NCI-H146 treated with DMSO at 0.1 percent for 48 hours (cell line): ENCODE measurements at regions not wholly inside any gene's neighbourhood (a gene's known extent, or its start where the extent isn't known, plus 50 kb on each side); places are given as distances from the start of the nearest gene placed in this dataset.
"Not testable (repeated sequence)": the region's sequence is repeated elsewhere in the genome, so short reads cannot be mapped to it uniquely, and the experiment has no call there.

Experiments used
- DNase-seq: peaks from one replicate; lab custom pipeline; 2025; ENCODE audit not compliant: unreplicated experiment; lab: John Stamatoyannopoulos, UW

DNA sequence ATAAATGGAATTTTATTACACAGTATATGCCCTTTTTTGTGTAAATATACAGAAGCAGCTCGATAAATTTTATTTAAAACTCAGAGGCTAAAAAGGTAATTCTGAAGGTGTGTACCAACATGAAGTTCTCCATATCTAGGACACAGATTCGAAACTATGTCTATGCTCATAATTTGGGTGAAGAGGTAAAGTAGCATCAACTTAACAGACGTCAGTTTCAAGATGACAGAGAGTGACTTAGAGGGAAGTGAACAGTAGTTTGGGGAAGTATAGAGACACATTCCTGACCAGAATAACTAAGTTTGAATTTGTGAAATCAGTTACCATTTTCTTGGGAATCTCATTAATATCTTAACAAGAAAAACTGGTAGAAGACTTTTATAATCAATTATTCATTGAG, 2493.3 kb downstream of the ARAP2 start:
- no peak for DNase-seq

GRCh38 chr4:33772582-33772981, 2471.7 kb downstream of the ARAP2 start:
- DNase-seq: no peak

GRCh38 chr4:33780952-33781791, 2463.1 kb downstream of the ARAP2 start:
- no peak for DNase-seq

GRCh38 chr4:33785843-33786242, 2458.5 kb downstream of the ARAP2 start:
- no peak for DNase-seq

DNA sequence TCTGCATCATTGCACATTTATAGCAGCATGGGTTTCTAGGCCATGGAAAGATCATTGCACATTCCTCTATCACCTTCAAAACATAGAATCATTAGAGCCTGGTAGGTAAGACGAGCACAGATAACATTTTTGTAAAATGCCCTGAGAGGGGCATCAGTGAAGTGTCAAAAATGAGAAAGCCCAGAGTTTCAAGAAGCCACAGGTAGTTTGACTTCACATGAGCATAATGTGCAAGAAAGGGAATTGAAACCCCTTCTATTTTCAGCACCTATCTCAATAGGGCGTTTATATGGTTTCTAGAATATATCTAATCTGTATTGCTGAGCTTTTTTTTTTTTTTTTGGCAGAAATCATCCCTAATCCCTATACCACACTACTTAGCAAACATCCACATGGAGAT, 2441.7 kb downstream of the ARAP2 start:
- DNase-seq: no peak

- DNase-seq: no peak
Observed at GRCh38 chr4:33825685-33826084, 2418.6 kb downstream of the ARAP2 start.

DNA sequence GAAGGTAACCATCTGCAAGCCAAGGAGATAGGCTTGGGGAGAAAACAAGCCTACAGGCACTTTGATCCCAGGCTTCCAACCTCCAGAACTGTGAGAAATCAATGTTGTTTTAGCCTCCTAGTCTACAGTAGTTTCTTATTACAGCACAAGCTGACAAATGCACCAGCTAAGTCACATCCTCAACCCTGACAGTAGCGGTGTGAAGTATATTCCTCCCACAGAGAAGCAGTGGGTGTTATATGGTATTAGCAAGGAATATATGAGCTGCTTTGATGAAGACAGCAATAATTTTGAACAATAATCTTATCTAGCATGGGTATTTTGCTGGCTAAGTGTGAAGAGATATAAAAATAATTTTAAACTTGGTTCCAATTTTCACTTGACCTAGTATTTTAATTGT, 2415.0 kb downstream of the ARAP2 start:
- not testable (repeated sequence) for DNase-seq

GRCh38 chr4:33831442-33832066, 2412.8 kb downstream of the ARAP2 start:
- no peak for DNase-seq

- not testable (repeated sequence) for DNase-seq
Observed at GRCh38 chr4:33835764-33836163, 2408.6 kb downstream of the ARAP2 start.

- DNase-seq: no peak
Observed at GRCh38 chr4:33837043-33837838, 2407.1 kb downstream of the ARAP2 start.

GRCh38 chr4:33841120-33841519, 2403.2 kb downstream of the ARAP2 start:
- DNase-seq: no peak

DNA sequence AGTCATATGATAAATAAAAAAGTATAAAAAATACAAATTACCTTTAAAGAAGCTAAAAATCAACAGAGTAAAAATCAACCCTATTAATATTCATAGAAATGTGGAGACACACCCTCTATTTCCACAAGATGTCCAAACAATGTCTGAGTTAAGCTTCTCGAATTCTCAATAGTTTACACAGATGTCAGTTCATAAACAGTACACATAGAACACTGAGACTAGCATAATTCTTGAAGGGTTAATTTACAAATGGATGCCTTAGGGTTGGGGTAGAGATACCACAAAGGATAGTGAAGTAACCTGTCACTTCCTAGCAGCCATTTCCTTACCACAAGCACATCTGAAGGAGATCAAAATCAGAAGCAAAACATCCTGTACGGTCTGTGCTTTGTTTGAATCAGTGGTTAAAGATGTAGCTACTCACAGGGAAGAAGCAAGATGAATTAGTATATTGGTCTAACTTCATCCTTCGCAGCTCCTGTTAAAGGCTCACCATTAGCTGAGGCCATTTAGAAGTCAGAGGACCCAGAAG, 2393.9 kb downstream of the ARAP2 start:
- no peak for DNase-seq

DNA sequence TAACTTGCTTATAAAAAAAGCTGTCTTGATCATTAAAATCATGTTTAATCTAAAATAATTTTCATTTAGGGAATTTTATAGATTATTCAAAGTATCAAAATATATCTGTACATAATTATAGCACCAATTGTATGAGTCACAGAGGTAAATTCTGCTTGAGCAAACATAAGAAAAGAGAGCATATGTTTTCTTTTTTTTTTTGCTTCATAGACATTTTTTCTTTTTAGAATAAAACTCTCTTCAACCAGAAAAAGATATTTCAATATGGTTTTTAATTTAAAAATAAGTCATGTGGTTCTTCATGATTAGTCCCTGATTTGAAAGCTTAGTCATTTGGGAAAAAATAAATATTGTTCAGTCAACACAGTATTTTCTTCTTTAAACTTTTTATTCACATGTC, 2390.6 kb downstream of the ARAP2 start:
- not testable (repeated sequence) for DNase-seq

DNA sequence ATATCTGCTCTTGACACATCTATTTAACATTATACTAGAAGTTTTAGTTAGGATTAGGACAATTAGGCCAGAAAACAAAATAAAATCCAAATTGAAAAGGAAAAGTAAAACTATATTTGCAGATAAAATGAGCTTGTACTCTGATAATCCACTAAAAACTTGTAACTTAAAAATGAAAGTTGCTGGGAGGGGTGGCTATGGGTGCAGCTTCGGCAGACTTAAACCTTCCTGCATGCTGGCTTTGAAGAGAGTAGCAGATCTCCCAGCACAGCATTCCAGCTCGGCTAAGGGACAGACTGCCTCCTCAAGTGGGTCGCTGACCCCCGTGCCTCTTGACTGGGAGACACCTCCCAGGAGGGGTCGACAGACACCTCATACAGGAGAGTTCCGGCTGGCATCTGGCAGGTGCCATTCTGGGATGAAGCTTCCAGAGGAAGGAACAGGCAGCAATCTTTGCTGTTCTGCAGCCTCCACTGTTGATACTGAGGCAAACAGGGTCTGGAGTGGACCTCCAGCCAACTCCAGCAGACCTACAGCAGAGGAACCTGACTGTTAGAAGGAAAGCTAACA, 2379.9 kb downstream of the ARAP2 start:
- DNase-seq: no peak

GRCh38 chr4:33873791-33874190, 2370.5 kb downstream of the ARAP2 start:
- DNase-seq: no peak

GRCh38 chr4:33878710-33879109, 2365.6 kb downstream of the ARAP2 start:
- no peak for DNase-seq

DNA sequence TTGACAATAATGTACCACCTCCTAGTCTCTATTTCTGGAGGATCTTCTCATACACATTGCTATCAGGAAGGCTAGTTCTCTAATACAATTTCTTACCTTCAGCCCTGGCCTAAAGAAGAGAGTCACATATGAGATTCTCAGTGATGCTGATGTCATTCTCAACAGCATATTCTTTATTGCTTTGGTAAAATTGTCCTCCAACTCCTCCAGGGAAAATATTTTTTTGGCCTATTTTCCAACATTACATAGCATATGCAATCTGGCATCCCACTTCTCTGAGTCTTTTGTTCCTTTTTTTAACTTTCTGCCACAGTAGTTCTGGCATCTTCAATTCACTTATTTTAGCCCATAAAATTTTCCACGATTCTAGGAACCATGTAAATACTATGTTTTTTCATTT, 2363.1 kb downstream of the ARAP2 start:
- DNase-seq: no peak

DNA sequence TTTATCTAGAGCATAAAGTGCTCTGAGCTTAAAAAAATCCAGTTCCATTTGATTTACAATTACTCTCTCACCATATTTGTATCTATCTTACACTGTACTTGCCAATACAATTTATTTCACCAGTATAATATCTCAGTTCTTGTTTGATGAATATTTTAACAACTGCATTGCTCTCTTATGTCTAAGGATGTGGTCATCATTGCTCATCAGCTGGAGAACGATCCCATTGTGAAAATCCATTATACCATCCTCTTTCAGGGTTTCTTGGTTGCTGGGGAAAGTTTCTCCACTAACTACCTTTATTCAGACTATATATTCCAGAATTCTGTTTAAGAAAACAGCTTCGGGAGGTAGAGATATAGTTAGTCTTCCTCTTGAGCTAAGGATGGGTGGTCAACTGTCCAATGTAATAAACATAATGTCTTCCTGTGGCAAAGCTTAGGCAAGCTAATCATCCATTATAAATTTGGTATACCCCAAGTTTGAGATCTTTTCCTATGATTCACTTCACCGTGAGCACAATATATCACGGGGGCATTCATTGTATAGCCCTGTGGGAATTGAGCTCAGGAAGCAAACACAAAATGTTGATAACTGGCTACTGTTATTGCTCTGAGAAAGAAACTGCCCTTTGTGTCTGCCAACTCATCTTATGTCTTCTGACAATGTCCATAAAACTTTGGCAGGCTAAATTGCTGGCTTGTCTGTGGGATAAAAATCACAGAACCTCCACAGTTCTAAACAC, 2361.9 kb downstream of the ARAP2 start:
- no peak for DNase-seq

DNA sequence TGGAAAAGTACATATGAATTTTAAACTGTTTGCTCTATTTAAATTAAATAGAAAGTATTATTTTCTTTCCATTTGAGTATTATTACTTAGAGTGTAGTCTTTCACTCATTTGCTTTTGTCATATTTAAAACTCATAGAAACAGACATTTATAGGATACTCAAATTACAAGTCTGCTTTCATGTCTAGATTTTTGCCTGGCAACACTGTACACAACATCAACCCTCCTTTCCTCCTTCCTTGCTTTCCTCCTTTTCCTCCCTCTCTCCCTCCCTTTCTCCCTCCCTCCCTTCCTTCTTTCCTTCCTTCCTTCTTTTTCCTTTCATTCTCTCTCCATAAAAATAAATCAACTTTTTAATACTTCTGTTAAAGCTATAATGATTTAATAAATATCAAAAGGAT, 2361.2 kb downstream of the ARAP2 start:
- no peak for DNase-seq

DNA sequence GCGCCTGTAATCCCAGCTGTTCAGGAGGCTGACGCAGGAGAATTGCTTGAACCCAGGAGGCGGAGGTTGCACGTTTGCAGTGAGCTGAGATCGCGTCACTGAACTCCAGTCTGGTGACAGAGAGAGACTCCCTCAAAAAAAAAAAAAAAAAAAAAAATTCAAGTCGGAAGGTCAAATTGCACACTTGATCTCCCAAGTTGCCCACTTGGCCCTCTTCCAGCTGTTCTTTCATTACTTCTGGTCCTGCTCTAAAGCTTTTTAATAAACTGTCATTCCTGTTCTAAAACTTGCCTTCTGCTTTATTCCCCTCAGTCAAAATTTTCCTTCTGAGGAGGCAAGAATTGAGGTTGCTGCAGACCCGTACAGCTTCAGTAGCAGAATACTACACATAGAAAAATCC, 2358.0 kb downstream of the ARAP2 start:
- no peak for DNase-seq

DNA sequence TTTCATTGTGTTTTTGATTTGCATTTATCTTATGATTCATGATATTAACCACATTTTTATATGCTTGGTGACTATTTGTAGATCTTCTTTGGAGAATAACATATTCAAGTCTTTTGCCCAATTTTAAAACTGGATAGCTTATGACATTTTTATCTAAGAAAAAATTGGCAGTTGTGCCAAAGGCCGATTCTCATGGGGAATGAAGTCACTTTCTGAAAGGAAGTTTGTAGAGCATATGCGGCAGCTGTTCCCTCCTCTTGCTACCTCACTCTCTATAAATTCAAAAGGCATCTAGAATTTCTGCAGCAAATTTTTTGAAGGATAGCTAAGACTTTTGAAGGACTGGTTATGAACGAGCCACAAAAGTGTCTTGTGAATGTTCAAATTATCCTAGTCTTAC, 2353.5 kb downstream of the ARAP2 start:
- no peak for DNase-seq
